ENCODE measurements at regions not wholly inside any gene's neighbourhood (a gene's known extent, or its start where the extent isn't known, plus 50 kb on each side); places are given as distances from the start of the nearest gene placed in this dataset.

DNA sequence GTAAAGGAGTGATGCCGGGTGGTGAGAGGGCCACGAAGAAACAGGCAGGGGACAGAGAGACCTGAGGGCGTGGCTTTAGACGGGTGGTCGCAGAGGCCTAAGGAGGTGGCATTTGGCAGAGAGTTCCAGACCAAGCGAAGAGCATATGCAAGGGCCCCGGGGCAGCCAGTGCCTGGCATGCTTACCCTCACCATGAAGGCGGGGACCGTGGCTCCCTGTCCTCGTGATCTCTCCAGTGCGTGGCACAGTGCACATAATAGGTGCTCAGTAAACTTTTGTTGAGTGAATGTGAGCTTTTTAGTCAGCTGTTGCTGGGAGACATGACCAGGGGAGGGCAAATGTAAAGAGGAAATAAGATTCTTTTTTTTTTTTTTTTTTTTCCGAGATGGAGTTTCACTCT is 245.6 kb upstream of the GSE1 start:
- TF ChIP-seq POLR2A (IDR thresholded peaks at IDR 0.05), result no peak
- TF ChIP-seq, protein P1, sequence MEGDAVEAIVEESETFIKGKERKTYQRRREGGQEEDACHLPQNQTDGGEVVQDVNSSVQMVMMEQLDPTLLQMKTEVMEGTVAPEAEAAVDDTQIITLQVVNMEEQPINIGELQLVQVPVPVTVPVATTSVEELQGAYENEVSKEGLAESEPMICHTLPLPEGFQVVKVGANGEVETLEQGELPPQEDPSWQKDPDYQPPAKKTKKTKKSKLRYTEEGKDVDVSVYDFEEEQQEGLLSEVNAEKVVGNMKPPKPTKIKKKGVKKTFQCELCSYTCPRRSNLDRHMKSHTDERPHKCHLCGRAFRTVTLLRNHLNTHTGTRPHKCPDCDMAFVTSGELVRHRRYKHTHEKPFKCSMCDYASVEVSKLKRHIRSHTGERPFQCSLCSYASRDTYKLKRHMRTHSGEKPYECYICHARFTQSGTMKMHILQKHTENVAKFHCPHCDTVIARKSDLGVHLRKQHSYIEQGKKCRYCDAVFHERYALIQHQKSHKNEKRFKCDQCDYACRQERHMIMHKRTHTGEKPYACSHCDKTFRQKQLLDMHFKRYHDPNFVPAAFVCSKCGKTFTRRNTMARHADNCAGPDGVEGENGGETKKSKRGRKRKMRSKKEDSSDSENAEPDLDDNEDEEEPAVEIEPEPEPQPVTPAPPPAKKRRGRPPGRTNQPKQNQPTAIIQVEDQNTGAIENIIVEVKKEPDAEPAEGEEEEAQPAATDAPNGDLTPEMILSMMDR (IDR thresholded peaks at IDR 0.05), result no peak
